ENCODE measurements at regions not wholly inside any gene's neighbourhood (a gene's known extent, or its start where the extent isn't known, plus 50 kb on each side); places are given as distances from the start of the nearest gene placed in this dataset.

- TF ChIP-seq CHD2 (IDR thresholded peaks at IDR 0.05; ENCODE audit: low read length, partially characterized antibody) (no peak), CTCF (IDR thresholded peaks at IDR 0.05) (no peak), RXRA (IDR thresholded peaks at IDR 0.05; ENCODE audit: borderline replicate concordance, low read depth) (no peak), RAD21 (IDR thresholded peaks at IDR 0.05; ENCODE audit: low read length) (no peak), MAX (IDR thresholded peaks at IDR 0.05; ENCODE audit: low read depth) (no peak), GABPA (IDR thresholded peaks at IDR 0.05; ENCODE audit: low read depth) (no peak), NFIC (IDR thresholded peaks at IDR 0.05; ENCODE audit: borderline replicate concordance) (no peak), POLR2AphosphoS5 (IDR thresholded peaks at IDR 0.05; ENCODE audit: low read depth, low read length) (no peak), EP300 (IDR thresholded peaks at IDR 0.05; ENCODE audit: borderline replicate concordance in 1 of 2, low read depth in 1 of 2, low read length in 1 of 2) (no peak), EZH2phosphoT487 (IDR thresholded peaks at IDR 0.05; ENCODE audit: borderline replicate concordance, low read depth) (no peak), JUND (IDR thresholded peaks at IDR 0.05) (no peak), IRF3 (IDR thresholded peaks at IDR 0.05; ENCODE audit: low read depth, low read length) (no peak), MEF2A (IDR thresholded peaks at IDR 0.05; ENCODE audit: borderline replicate concordance, low read depth) (no peak), REST (IDR thresholded peaks at IDR 0.05; ENCODE audit: low read depth, low read length) (no peak)
These were observed 246.6 kb downstream of the SNX10 start for GRCh38 chr7:26538216-26538615.

All from SK-N-SH (cell line).